A549 (cell line): ENCODE measurements at regions not wholly inside any gene's neighbourhood (a gene's known extent, or its start where the extent isn't known, plus 50 kb on each side); places are given as distances from the start of the nearest gene placed in this dataset.

Experiments
- ATAC-seq, 2 experiments: fragments of 200-7000 bp in 1 of 2; fragments of >200 bp in 1 of 2; cut with Nextera tagmentation in 1 of 2; cut with Tn5 transposase in 1 of 2; 3 replicates each; pipeline versions ENCODE4 v1.8.0 to v1.9.1; 2018 to 2020; ENCODE audit warnings: mild to moderate bottlenecking in 1 of 2, moderate library complexity in 1 of 2
- CTCF ChIA-PET: fragments of 300-600 bp; sonication (Branson Sonifier 250); formaldehyde crosslinking; extraction: SDS; loops from one replicate; lab custom pipeline; 2021; ENCODE audit warnings: antibody characterized with exemption, inconsistent platforms; lab: Yijun Ruan, JAX
- POLR2A ChIA-PET: fragments of 350-600 bp; formaldehyde crosslinking; extraction: SDS; loops from one replicate; lab custom pipeline; 2021; ENCODE audit warnings: antibody characterized with exemption, inconsistent platforms; lab: Yijun Ruan, JAX
- DNase-seq, 2 experiments: peaks; one replicate each; pipeline versions ENCODE4 v3.0.0 to v3.0.0-alpha.2; 2011 to 2016; ENCODE audit warnings: low read depth in 1 of 2, low spot score in 1 of 2
- FAIRE-seq: peaks from 2 replicates; lab custom pipeline; 2011; peaks lifted over from hg19 to GRCh38; lab: Jason Lieb, UNC
- H3K27ac ChIP-seq, 2 experiments: fragments of >200 bp; sonication (Bioruptor Twin); formaldehyde crosslinking; 3 replicates each; pipeline ENCODE4 v1.5.1; 2016 to 2017
- H3K4me1 ChIP-seq: fragments of >200 bp; sonication (Bioruptor Twin); formaldehyde crosslinking; 3 replicates; pipeline ENCODE4 v1.6.1; 2016
- H3K4me2 ChIP-seq: fragments of >200 bp; sonication (Bioruptor Twin); formaldehyde crosslinking; 3 replicates; pipeline ENCODE4 v1.6.1; 2016
- H3K4me3 ChIP-seq: fragments of >200 bp; sonication (Bioruptor Twin); formaldehyde crosslinking; 3 replicates; pipeline ENCODE4 v1.5.1; 2016
- H3K9me3 ChIP-seq: fragments of >200 bp; sonication (Bioruptor Twin); formaldehyde crosslinking; 3 replicates; pipeline ENCODE4 v1.6.1; 2016
- BHLHE40 ChIP-seq: IDR thresholded peaks from 2 replicates; pipeline ENCODE4 v1.6.1; 2012; ENCODE audit warnings: low read depth, low read length, inconsistent platforms
- CEBPB ChIP-seq, 2 experiments: fragments of >200 bp in 1 of 2; sonication (Bioruptor Twin) in 1 of 2; formaldehyde crosslinking in 1 of 2; IDR thresholded peaks; 2 replicates each; pipeline ENCODE4 v1.6.1; 2012 to 2016
- EHF ChIP-seq: fragments of 250-450 bp; sonication (Bioruptor Pico); IDR thresholded peaks from 2 replicates; pipeline ENCODE4 v1.5.0; 2020; ENCODE audit warnings: mild to moderate bottlenecking
- ELK1 ChIP-seq: fragments of 150-350 bp; IDR thresholded peaks from 2 replicates; pipeline ENCODE4 v1.6.1; 2014; ENCODE audit warnings: low read depth, mild to moderate bottlenecking, low read length
- EP300 ChIP-seq, 2 experiments: fragments of >200 bp; sonication (Bioruptor Twin); formaldehyde crosslinking; IDR thresholded peaks; 2 replicates in 1 of 2; 3 replicates in 1 of 2; pipeline ENCODE4 v1.6.1; 2016 to 2017
- HMGXB4 ChIP-seq: fragments of 250-450 bp; sonication (Bioruptor Pico); IDR thresholded peaks from 2 replicates; pipeline ENCODE4 v1.5.0; 2021; ENCODE audit warnings: mild to moderate bottlenecking, moderate library complexity, borderline replicate concordance
- HOXA7 ChIP-seq: fragments of 250-450 bp; sonication (Bioruptor Pico); IDR thresholded peaks from 2 replicates; pipeline ENCODE4 v1.5.0; 2020; ENCODE audit warnings: mild to moderate bottlenecking, moderate library complexity
- MAZ ChIP-seq: fragments of 150-350 bp; IDR thresholded peaks from 2 replicates; pipeline ENCODE4 v1.6.1; 2014; ENCODE audit warnings: antibody characterized with exemption, low read depth, low read length, borderline replicate concordance
- MYC ChIP-seq: IDR thresholded peaks from 2 replicates; pipeline ENCODE4 v1.6.1; 2012; ENCODE audit warnings: mild to moderate bottlenecking, inconsistent platforms, low read length, improper control_type of control experiment, borderline replicate concordance
- NFE2L2 ChIP-seq: fragments of 150-350 bp; conservative IDR thresholded peaks from 2 replicates; pipeline ENCODE4 v1.6.1; 2014; ENCODE audit warnings: low read length
- NPAS2 ChIP-seq: fragments of 250-450 bp; sonication (Bioruptor Pico); IDR thresholded peaks from 2 replicates; pipeline ENCODE4 v1.8.0; 2022; ENCODE audit warnings: mild to moderate bottlenecking, moderate library complexity, borderline replicate concordance
- PBX3 ChIP-seq: IDR thresholded peaks from 2 replicates; pipeline ENCODE4 v1.6.1; 2012
- POLR2AphosphoS2 ChIP-seq: conservative IDR thresholded peaks from 2 replicates; pipeline ENCODE4 v1.6.1; 2012; ENCODE audit warnings: low read length, improper control_type of control experiment, inconsistent platforms
- RAD21 ChIP-seq, 2 experiments: fragments of >200 bp in 1 of 2; sonication (Bioruptor Twin) in 1 of 2; formaldehyde crosslinking in 1 of 2; IDR thresholded peaks in 1 of 2; conservative IDR thresholded peaks in 1 of 2; 2 replicates in 1 of 2; 3 replicates in 1 of 2; pipeline ENCODE4 v1.6.1; 2012 to 2018; ENCODE audit warnings: inconsistent platforms in 1 of 2
- RARB ChIP-seq: fragments of 250-450 bp; sonication (Bioruptor Pico); IDR thresholded peaks from 2 replicates; pipeline ENCODE4 v1.8.0; 2021; ENCODE audit warnings: mild to moderate bottlenecking, moderate library complexity
- TFCP2L1 ChIP-seq: fragments of 250-450 bp; sonication (Bioruptor Pico); IDR thresholded peaks from 2 replicates; pipeline ENCODE4 v1.5.0; 2021; ENCODE audit warnings: mild to moderate bottlenecking
- TP53 ChIP-seq: fragments of 250-450 bp; sonication (Bioruptor Pico); IDR thresholded peaks from 2 replicates; pipeline ENCODE4 v1.5.0; 2021; ENCODE audit warnings: mild to moderate bottlenecking, moderate library complexity
- ZNF302 ChIP-seq: fragments of 250-450 bp; sonication (Bioruptor Pico); IDR thresholded peaks from 2 replicates; pipeline ENCODE4 v1.9.0; 2021; ENCODE audit warnings: inconsistent platforms, mild to moderate bottlenecking, moderate library complexity
- WGBS: methylation state at CpG from one replicate; pipeline ENCODE4 v1.1.6; 2017; ENCODE audit errors: missing lambda C conversion rate; 5-methylcytosine and 5-hydroxymethylcytosine counted together
- TF ChIP-seq, protein P1 (sequence below): IDR thresholded peaks from 2 replicates; pipeline ENCODE4 v1.6.1; 2012

- no peak overlapping the region for H3K4me3 ChIP-seq
- POLR2A ChIA-PET = no interaction called here
- TF ChIP-seq HOXA7 (no peak), POLR2AphosphoS2 (no peak), HMGXB4 (CRISPR knock-in tag) (no peak), MYC (no peak), TP53 (CRISPR knock-in tag) (no peak), ELK1 (no peak), RAD21 (conservative IDR thresholded peaks at IDR 0.05 in 1 of 2, IDR thresholded peaks at IDR 0.05 in 1 of 2) (no peak), CEBPB (IDR thresholded peaks at IDR 0.05) (no peak), BHLHE40 (no peak), RARB (CRISPR knock-in tag) (no peak)
- TF ChIP-seq, protein P1, sequence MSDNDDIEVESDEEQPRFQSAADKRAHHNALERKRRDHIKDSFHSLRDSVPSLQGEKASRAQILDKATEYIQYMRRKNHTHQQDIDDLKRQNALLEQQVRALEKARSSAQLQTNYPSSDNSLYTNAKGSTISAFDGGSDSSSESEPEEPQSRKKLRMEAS = no peak
- TF ChIP-seq, all 56 proteins: peak for 0
- DNase-seq = no peak
- no peak for FAIRE-seq
- H3K4me1 ChIP-seq = peaks cover 3% of the 10 kb centered on the region; the same call in 1 of the 3 replicates
- 10% methylated on average over 1 of the region's 2 CpGs for WGBS
- ATAC-seq = no peak
- CTCF ChIA-PET = no interaction called here
- H3K4me2 ChIP-seq = no peak overlapping the region
- H3K27ac ChIP-seq = no peak overlapping the region
- H3K9me3 ChIP-seq = no peaks in the 10 kb centered on the region
Measured at GRCh38 chr6:128599036-128599435, 78.6 kb upstream of the PTPRK start.

- DNase-seq (no peak), ATAC-seq (no peak), FAIRE-seq (no peak)
- POLR2A ChIA-PET = no interaction called here
- Histone ChIP-seq H3K9me3 (no peaks in the 10 kb centered on the region), H3K4me3 (no peak overlapping the region), H3K27ac (no peak overlapping the region), H3K4me1 (peaks cover 3% of the 10 kb centered on the region; the same call in 1 of the 3 replicates), H3K4me2 (no peak overlapping the region)
- 0 out of 2 replicates have a peak, but pooled peaks have one; percentile 7 for TF ChIP-seq NFE2L2
- TF ChIP-seq EP300 (IDR thresholded peaks at IDR 0.05) = no peak
- no peak for TF ChIP-seq TFCP2L1 (CRISPR knock-in tag)
- TF ChIP-seq MAZ = no peak
- no peak for TF ChIP-seq NPAS2 (CRISPR knock-in tag)
- WGBS = 36% methylated on average over 2 of the region's 2 CpGs
- CTCF ChIA-PET = no interaction called here
Measured at GRCh38 chr6:128598571-128598970, 78.2 kb upstream of the PTPRK start.

DNA sequence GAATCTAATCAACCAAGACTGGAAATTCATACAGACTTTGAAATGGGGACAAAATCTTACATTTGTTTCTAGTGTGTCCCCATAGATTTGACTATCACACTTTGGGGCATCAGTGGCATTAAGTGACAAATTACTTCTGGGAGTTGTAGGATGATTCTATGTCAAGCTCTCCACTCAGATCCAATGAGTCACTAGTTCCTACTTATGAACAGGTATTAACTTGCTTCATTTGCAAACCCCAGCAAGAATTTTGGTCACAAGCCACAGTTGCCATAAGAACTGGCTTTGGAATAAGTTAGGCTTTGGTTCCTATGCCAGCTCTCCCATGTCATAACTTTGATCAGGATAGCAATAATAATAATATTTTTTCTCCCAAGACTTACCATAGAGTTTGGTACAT, 77.6 kb upstream of the PTPRK start:
- Histone ChIP-seq H3K9me3 (no peaks in the 10 kb centered on the region), H3K4me3 (no peak overlapping the region), H3K4me2 (no peak overlapping the region), H3K27ac (no peak overlapping the region), H3K4me1 (peaks cover 3% of the 10 kb centered on the region; the same call in 1 of the 3 replicates)
- no peak for TF ChIP-seq ZNF302 (CRISPR knock-in tag)
- no peak for TF ChIP-seq PBX3
- TF ChIP-seq EHF (CRISPR knock-in tag) = no peak
- ATAC-seq = no peak
- ChIA-PET POLR2A (no interaction called here), CTCF (no interaction called here)
- DNase-seq = no peak
- FAIRE-seq = no peak
